ENCODE measurements at regions not wholly inside any gene's neighbourhood (a gene's known extent, or its start where the extent isn't known, plus 50 kb on each side); places are given as distances from the start of the nearest gene placed in this dataset.

DNA sequence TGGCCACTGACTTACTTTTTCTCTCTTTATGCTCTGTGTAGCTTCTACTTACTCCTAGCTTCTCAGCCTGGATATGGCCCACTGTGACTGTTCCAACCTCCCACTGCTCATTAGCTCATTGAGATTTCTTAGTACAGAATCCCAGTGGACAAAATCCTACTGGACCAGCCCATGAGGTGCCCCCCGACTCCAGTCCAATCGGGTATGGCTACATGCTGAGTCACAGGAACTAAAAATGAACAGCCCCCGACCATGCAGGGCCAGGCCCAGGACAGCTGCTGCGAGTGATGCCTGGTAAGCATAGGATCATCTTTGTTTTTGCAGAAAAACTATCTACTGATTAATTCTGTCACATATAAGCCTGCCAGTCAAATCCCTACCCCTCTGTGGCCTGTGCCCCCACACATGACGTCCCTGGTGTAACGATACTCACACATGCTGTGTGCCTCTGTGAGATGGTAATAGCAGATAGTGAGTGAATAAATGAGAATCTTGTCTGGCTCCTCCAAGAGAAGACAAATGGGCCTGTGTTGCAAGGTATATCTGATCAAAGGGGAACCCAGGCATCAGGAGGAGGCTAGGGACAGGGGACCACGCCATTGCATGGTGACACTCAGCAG lies 85.9 kb upstream of the KLF7 start:
- H3K27me3 Mint-ChIP-seq: peaks cover 10% of the 10 kb centered on the region
- H3K4me3 Mint-ChIP-seq: no peak overlapping the region
- no peaks in the 10 kb centered on the region for H3K9me3 Mint-ChIP-seq
- no peak for DNase-seq
- TF ChIP-seq, protein P1, sequence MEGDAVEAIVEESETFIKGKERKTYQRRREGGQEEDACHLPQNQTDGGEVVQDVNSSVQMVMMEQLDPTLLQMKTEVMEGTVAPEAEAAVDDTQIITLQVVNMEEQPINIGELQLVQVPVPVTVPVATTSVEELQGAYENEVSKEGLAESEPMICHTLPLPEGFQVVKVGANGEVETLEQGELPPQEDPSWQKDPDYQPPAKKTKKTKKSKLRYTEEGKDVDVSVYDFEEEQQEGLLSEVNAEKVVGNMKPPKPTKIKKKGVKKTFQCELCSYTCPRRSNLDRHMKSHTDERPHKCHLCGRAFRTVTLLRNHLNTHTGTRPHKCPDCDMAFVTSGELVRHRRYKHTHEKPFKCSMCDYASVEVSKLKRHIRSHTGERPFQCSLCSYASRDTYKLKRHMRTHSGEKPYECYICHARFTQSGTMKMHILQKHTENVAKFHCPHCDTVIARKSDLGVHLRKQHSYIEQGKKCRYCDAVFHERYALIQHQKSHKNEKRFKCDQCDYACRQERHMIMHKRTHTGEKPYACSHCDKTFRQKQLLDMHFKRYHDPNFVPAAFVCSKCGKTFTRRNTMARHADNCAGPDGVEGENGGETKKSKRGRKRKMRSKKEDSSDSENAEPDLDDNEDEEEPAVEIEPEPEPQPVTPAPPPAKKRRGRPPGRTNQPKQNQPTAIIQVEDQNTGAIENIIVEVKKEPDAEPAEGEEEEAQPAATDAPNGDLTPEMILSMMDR (IDR thresholded peaks at IDR 0.05): no peak
- H3K4me1 Mint-ChIP-seq: peaks cover 11% of the 10 kb centered on the region
- H3K36me3 Mint-ChIP-seq (ENCODE audit: low read depth): no peaks in the 10 kb centered on the region
- POLR2A ChIA-PET: no interaction called here
- intact Hi-C loops (cut with micrococcal nuclease): no loop called here
- H3K27ac Mint-ChIP-seq: no peak overlapping the region
- CTCF ChIA-PET: no interaction called here
- no peak for ATAC-seq (ENCODE audit: low read depth)

DNA sequence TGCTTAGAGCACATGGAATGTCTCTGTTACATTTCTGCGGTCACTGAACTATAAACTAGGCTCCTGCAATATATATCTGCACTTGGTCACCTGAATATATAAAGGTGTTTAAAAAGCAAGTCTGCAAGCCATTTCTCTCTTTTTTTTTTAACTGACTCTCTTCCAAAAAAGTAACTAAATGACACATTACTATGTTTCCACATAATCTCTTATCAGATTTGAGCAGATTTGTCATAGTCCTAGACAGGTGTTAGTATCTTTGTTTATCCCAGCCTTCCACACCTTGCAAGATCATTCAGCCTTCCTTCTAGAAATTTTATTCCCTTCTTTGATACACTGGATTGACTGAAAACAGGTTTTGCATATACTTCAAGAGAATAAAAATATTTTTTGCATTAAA lies 86.7 kb upstream of the KLF7 start:
- ChIA-PET CTCF (no interaction called here), POLR2A (no interaction called here)
- peaks cover 11% of the 10 kb centered on the region for H3K4me1 Mint-ChIP-seq
- peaks cover 10% of the 10 kb centered on the region for H3K27me3 Mint-ChIP-seq
- H3K27ac Mint-ChIP-seq: no peak overlapping the region
- H3K36me3 Mint-ChIP-seq (ENCODE audit: low read depth): no peaks in the 10 kb centered on the region
- intact Hi-C loops (cut with micrococcal nuclease): no loop called here
- H3K4me3 Mint-ChIP-seq: no peak overlapping the region
- TF ChIP-seq, protein P1 (IDR thresholded peaks at IDR 0.05): no peak
- no peaks in the 10 kb centered on the region for H3K9me3 Mint-ChIP-seq
- DNase-seq: no peak
- no peak for ATAC-seq (ENCODE audit: low read depth)

DNA sequence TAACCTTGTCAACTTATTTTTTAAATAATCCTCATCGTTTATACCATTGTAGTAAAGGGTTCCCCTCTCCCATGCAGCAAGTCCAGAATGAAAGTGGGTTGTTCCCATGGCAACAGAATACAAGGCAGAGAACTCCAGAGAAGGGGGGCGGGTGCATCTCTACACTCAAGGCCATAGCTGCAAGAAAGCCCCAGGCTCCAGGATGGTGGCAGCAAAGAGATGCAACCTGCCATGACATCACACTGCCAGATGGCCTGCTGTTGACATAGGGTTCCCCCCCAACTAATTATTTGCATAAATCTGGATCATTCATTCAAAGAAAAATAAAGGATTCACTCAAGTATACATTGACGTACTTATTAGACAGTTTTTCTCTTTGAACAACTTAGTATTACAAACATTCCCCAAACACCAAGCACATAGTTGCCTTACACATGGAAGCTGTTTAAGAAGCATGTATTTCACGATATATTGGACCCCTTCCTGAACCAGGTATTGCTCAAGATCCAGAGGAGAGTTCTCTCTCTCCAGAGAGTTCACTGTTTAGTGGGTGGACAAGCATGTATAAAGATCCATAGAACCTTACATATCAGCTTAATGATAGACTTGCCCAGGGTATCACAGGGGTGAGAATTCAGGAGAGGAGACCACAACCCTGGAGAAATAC lies 87.4 kb upstream of the KLF7 start:
- DNase-seq (no peak), ATAC-seq (ENCODE audit: low read depth) (no peak)
- Mint-ChIP-seq H3K4me1 (peaks cover 11% of the 10 kb centered on the region), H3K9me3 (no peaks in the 10 kb centered on the region), H3K27me3 (peaks cover 11% of the 10 kb centered on the region), H3K27ac (no peak overlapping the region), H3K36me3 (ENCODE audit: low read depth) (no peaks in the 10 kb centered on the region), H3K4me3 (no peak overlapping the region)
- intact Hi-C loops (cut with micrococcal nuclease): no loop called here
- ChIA-PET POLR2A (no interaction called here), CTCF (no interaction called here)
- TF ChIP-seq, protein P1 (IDR thresholded peaks at IDR 0.05): no peak

DNA sequence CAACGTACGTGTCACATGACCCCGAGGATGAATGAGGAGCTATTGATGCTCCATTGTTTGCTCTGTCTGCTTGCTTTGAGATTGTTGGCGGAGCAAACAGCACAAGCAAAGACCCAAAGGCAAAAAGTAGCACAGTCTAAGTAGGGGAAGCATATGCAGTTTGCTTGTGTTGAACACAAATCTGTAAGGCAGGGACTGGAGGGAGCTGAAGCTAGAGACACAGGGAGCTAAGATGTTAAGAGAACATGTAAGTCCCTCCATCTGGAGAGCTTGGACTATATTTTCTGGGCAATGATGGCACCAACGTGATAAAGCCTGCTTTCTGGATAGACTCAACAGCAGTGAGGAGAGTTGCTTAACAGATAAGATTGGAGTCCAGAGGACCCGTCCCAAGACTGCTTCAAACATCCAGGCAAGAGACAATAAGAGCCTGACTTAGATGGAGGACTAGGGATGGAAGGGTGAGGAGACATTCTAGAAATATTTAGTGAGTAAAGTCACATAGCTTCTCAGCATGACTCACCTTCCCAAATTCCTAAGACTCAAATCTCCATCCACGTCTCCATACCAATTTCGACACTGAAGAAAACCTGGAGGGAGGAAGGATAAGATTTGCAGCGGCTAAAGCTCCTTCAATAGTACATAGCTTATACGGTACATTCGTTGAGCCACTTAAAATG lies 88.1 kb upstream of the KLF7 start:
- H3K4me1 Mint-ChIP-seq: peaks cover 11% of the 10 kb centered on the region
- DNase-seq (no peak), ATAC-seq (ENCODE audit: low read depth) (no peak)
- intact Hi-C loops (cut with micrococcal nuclease): no loop called here
- TF ChIP-seq, protein P1 (IDR thresholded peaks at IDR 0.05): no peak
- H3K27ac Mint-ChIP-seq: no peak overlapping the region
- ChIA-PET POLR2A (no interaction called here), CTCF (no interaction called here)
- peaks cover 12% of the 10 kb centered on the region for H3K27me3 Mint-ChIP-seq
- no peak overlapping the region for H3K4me3 Mint-ChIP-seq
- no peaks in the 10 kb centered on the region for H3K9me3 Mint-ChIP-seq
- no peaks in the 10 kb centered on the region for H3K36me3 Mint-ChIP-seq (ENCODE audit: low read depth)

DNA sequence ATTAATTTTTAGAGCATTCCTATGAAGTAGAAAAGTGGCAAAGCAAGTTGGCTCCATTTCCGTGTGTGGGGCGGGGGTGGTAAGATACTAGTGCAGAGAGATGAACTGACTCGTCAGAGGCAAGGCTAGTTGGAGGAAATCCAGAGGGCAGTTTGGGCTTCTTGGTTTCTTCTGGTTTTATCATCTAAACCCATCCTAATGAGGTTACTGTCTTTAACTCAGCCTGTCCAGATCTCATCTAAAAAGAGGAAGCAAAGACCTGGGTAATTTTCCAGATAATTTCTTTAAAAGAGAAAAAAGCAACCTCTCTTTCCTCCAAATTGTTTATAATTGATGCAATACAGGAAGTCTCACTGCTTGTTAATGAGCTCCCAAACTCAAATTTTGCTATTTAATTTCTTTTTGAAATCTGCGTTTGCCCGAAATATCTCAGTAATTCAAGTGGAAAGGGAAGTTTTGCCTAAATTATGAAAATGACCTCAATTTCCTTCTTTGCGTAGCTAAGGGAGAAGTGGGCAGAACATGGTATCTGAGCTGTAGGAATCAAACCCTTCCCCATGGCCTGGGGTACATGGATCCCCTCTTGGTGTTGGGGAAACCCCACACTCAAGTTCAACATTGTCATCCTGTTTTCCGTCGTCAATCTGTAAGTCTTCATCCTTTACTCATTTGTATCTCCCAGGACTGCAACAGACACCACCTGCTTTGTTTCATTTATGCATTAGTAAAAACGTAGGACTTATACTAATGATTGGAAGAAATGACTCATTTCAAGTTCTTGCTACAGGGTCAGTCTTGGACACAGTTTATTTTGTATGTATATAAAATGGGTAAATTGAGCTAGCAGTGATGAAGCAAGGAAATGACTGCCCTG lies 89.1 kb upstream of the KLF7 start:
- CTCF ChIA-PET: no interaction called here
- H3K9me3 Mint-ChIP-seq: no peaks in the 10 kb centered on the region
- H3K27ac Mint-ChIP-seq: no peak overlapping the region
- H3K36me3 Mint-ChIP-seq (ENCODE audit: low read depth): no peaks in the 10 kb centered on the region
- TF ChIP-seq, protein P1 (IDR thresholded peaks at IDR 0.05): no peak
- no peak for ATAC-seq (ENCODE audit: low read depth)
- intact Hi-C loops (cut with micrococcal nuclease): no loop called here
- POLR2A ChIA-PET: no interaction called here
- peaks cover 12% of the 10 kb centered on the region for H3K27me3 Mint-ChIP-seq
- no peak overlapping the region for H3K4me3 Mint-ChIP-seq
- peaks cover 11% of the 10 kb centered on the region for H3K4me1 Mint-ChIP-seq
- no peak for DNase-seq

Data from activated B cell treated with CpG ODN at 0.5 μM for 24 hours (primary cell).